Transverse colon (tissue), 4 donors: ENCODE measurements at regions not wholly inside any gene's neighbourhood (a gene's known extent, or its start where the extent isn't known, plus 50 kb on each side); places are given as distances from the start of the nearest gene placed in this dataset.

Source experiments
- POLR2A ChIP-seq: fragments of 450-650 bp; IDR thresholded peaks from one replicate; pipeline ENCODE4 v1.6.1; 2016; ENCODE audit warnings: antibody characterized with exemption, mild to moderate bottlenecking, moderate library complexity
- POLR2AphosphoS5 ChIP-seq, 3 donors: sonication (generic); formaldehyde crosslinking; IDR thresholded peaks; one replicate each; pipeline ENCODE4 v1.6.1; 2016; ENCODE audit warnings: antibody characterized with exemption in 3 of 3
- TF ChIP-seq, protein P1 (sequence below), 5 experiments: fragments of 200-600 bp in 3 of 5; fragments of 450-650 bp in 2 of 5; sonication (generic) in 3 of 5; IDR thresholded peaks; 1 replicate in 2 of 5; 2 replicates in 3 of 5; pipeline ENCODE4 v1.5.1; 2016 to 2017; ENCODE audit warnings: antibody characterized with exemption in 5 of 5, inconsistent platforms in 3 of 5, mild to moderate bottlenecking in 2 of 5, moderate library complexity in 1 of 5

DNA sequence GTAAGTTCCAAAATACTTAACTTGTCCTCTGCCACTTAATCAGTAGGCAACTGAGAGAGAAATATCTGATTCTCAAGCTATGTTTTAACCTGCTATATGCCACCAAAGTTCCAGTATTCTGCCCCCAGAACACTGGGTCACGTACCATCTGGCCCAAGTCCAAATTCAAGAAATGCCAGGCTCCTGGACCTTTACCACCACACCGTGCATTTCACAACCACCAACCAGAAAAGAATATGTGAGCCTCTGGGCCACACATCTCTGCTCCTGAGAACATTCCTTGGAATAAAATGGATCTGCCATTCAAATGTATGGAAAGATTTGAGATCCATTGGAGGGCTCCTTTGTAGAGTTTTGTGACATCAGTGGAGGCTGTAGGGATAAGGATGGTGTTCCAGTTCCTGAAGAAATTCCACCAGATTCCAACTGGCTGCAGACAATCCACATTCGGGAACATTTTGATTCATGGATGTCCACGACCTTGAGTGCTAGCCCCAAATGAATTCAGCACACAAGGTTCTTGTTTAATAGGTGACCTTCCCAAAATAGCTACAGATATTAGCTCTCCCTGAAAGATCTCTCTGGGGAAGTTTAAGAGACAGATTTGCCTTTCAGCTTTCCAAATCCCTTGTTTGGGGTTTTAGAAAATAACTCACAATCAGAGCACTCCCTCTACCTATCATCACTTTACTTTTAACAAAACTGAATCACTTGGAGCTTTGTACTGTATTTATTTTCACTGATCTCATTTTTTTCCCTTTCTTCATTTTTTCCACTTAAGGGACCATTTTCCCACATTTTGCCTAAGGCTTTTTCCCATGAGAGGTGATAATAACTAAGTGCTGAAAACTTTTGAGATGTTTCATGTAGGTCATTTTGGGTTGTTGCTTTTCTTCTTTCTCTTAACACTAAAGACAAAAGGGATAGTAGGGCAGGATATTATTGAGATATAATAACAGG lies 128.4 kb upstream of the ZC3H11B start:
- TF ChIP-seq, protein P1, sequence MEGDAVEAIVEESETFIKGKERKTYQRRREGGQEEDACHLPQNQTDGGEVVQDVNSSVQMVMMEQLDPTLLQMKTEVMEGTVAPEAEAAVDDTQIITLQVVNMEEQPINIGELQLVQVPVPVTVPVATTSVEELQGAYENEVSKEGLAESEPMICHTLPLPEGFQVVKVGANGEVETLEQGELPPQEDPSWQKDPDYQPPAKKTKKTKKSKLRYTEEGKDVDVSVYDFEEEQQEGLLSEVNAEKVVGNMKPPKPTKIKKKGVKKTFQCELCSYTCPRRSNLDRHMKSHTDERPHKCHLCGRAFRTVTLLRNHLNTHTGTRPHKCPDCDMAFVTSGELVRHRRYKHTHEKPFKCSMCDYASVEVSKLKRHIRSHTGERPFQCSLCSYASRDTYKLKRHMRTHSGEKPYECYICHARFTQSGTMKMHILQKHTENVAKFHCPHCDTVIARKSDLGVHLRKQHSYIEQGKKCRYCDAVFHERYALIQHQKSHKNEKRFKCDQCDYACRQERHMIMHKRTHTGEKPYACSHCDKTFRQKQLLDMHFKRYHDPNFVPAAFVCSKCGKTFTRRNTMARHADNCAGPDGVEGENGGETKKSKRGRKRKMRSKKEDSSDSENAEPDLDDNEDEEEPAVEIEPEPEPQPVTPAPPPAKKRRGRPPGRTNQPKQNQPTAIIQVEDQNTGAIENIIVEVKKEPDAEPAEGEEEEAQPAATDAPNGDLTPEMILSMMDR (IDR thresholded peaks at IDR 0.05): no peak
- TF ChIP-seq POLR2A: no peak
- TF ChIP-seq POLR2AphosphoS5 (IDR thresholded peaks at IDR 0.05): no peak
